ENCODE measurements at regions not wholly inside any gene's neighbourhood (a gene's known extent, or its start where the extent isn't known, plus 50 kb on each side); places are given as distances from the start of the nearest gene placed in this dataset.

- no peaks in the 10 kb centered on the region for H3K9me3 ChIP-seq
- no peaks in the 10 kb centered on the region for H3K36me3 ChIP-seq
- H3K27ac ChIP-seq = no peak overlapping the region
- intact Hi-C loops (cut with DNase I) = no loop called here
- TF ChIP-seq, protein P1, sequence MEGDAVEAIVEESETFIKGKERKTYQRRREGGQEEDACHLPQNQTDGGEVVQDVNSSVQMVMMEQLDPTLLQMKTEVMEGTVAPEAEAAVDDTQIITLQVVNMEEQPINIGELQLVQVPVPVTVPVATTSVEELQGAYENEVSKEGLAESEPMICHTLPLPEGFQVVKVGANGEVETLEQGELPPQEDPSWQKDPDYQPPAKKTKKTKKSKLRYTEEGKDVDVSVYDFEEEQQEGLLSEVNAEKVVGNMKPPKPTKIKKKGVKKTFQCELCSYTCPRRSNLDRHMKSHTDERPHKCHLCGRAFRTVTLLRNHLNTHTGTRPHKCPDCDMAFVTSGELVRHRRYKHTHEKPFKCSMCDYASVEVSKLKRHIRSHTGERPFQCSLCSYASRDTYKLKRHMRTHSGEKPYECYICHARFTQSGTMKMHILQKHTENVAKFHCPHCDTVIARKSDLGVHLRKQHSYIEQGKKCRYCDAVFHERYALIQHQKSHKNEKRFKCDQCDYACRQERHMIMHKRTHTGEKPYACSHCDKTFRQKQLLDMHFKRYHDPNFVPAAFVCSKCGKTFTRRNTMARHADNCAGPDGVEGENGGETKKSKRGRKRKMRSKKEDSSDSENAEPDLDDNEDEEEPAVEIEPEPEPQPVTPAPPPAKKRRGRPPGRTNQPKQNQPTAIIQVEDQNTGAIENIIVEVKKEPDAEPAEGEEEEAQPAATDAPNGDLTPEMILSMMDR (IDR thresholded peaks at IDR 0.05) = no peak
- TF ChIP-seq POLR2A (IDR thresholded peaks at IDR 0.05) (no peak), EP300 (IDR thresholded peaks at IDR 0.05) (no peak), POLR2AphosphoS5 (IDR thresholded peaks at IDR 0.05) (no peak)
- no peak for DNase-seq
- H3K27me3 ChIP-seq = no peaks in the 10 kb centered on the region
- H3K4me3 ChIP-seq = no peak overlapping the region
- 49 to 54% methylated on average over 4 of the region's 4 CpGs for WGBS, 2 donors
- no peaks in the 10 kb centered on the region for H3K4me1 ChIP-seq
These were observed 662.2 kb upstream of the HS3ST5 start for GRCh38 chr6:115004982-115005381.

DNA sequence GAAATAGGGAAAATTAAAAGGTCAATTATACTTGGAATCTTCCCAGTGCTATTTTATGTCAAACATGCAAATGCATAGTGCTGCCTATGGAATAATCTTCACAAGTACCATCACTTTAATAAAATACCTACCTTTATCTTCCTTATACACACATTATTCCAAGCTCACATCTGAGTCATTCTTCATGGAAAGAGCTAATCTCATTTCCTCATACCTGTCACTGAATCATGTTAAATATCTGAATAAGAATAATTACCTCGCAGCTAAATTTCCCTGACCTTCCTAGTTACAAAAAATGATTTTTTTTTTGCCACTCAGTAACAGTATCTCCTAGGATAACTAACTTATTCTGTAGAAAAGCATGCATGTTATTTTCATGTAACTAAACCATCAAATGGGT is 661.4 kb upstream of the HS3ST5 start:
- Histone ChIP-seq H3K9me3 (no peaks in the 10 kb centered on the region), H3K4me1 (no peaks in the 10 kb centered on the region), H3K4me3 (no peak overlapping the region), H3K27me3 (no peaks in the 10 kb centered on the region), H3K36me3 (no peaks in the 10 kb centered on the region), H3K27ac (no peak overlapping the region)
- 53 to 62% methylated on average over 1 of the region's 1 CpG for WGBS, 2 donors
- DNase-seq = no peak
- intact Hi-C loops (cut with DNase I) = no loop called here
- TF ChIP-seq, protein P1 (IDR thresholded peaks at IDR 0.05) = no peak
- TF ChIP-seq EP300 (IDR thresholded peaks at IDR 0.05) (no peak), POLR2AphosphoS5 (IDR thresholded peaks at IDR 0.05) (no peak), POLR2A (IDR thresholded peaks at IDR 0.05) (no peak)

DNA sequence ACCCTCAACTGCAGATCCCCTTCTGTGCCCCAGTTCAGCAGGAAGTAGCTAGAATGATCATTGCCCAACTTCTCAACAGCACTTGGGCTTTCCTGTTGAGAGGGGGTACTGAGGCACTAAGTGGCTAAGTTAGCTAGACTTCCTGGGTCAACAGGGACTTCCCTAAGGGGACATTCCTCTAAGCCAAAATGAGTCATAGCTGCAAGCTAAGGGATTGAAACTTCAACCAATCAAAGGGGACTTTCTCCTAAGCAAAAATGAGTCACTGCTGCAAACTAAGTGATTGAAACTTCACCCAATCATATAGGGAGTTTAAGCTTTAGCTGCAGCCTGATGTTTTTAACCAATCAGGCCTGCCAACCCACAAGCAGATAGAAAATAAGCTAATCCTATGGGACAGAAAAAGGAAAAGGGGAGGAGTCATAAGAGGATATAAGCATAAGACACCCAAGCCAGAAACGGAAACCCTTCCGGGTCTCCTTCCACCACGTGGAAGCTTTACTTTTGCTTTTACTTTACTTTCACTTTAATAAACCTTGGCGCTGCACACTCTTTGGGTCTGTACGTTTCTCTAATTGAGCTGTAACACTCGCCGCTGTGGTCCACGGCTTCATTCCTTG is 659.0 kb upstream of the HS3ST5 start:
- intact Hi-C loops (cut with DNase I) = no loop called here
- Histone ChIP-seq H3K27me3 (no peaks in the 10 kb centered on the region), H3K9me3 (no peaks in the 10 kb centered on the region), H3K36me3 (no peaks in the 10 kb centered on the region), H3K4me1 (no peaks in the 10 kb centered on the region), H3K4me3 (no peak overlapping the region), H3K27ac (no peak overlapping the region)
- WGBS, 2 donors = 89 to 90% methylated on average over 8 of the region's 8 CpGs
- TF ChIP-seq, protein P1 (IDR thresholded peaks at IDR 0.05) = no peak
- TF ChIP-seq POLR2AphosphoS5 (IDR thresholded peaks at IDR 0.05) = no peak
- TF ChIP-seq EP300 (IDR thresholded peaks at IDR 0.05) = no peak
- TF ChIP-seq POLR2A (IDR thresholded peaks at IDR 0.05) = no peak
- no peak for DNase-seq

DNA sequence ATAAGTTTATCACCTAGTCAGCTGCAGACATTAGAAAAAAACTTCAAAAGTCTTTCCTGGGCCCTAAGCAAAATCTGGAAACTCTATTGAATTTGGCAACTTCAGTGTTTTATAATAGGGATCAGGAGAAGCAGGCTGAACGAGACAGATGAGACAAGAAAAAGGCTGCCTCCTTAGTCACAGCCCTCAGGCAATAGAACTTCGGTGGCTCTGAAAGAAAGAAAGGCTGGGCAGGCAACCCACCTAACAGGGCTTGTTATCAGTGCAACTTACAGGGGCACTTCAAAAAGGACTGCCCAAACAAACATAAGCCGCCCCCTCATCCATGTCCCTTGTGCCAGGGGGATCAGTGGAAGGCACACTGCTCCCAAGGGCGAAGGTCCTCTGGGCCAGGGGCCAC is 657.9 kb upstream of the HS3ST5 start:
- H3K4me3 ChIP-seq = no peak overlapping the region
- no peak overlapping the region for H3K27ac ChIP-seq
- 77 to 84% methylated on average over 4 of the region's 4 CpGs for WGBS, 2 donors
- DNase-seq = no peak
- H3K9me3 ChIP-seq = no peaks in the 10 kb centered on the region
- no peaks in the 10 kb centered on the region for H3K27me3 ChIP-seq
- intact Hi-C loops (cut with DNase I) = no loop called here
- H3K4me1 ChIP-seq = no peaks in the 10 kb centered on the region
- H3K36me3 ChIP-seq = no peaks in the 10 kb centered on the region
- TF ChIP-seq POLR2A (IDR thresholded peaks at IDR 0.05) = no peak
- no peak for TF ChIP-seq POLR2AphosphoS5 (IDR thresholded peaks at IDR 0.05)
- TF ChIP-seq EP300 (IDR thresholded peaks at IDR 0.05) = no peak

GRCh38 chr6:114998492-114998891 is 655.7 kb upstream of the HS3ST5 start:
- no peak overlapping the region for H3K4me3 ChIP-seq
- DNase-seq = no peak
- no peak overlapping the region for H3K27ac ChIP-seq
- TF ChIP-seq EP300 (IDR thresholded peaks at IDR 0.05) (no peak), POLR2A (IDR thresholded peaks at IDR 0.05) (no peak), POLR2AphosphoS5 (IDR thresholded peaks at IDR 0.05) (no peak)
- TF ChIP-seq, protein P1 (IDR thresholded peaks at IDR 0.05) = no peak
- no peaks in the 10 kb centered on the region for H3K27me3 ChIP-seq
- 85% methylated on average over 8 of the region's 8 CpGs for WGBS, 2 donors
- H3K4me1 ChIP-seq = no peaks in the 10 kb centered on the region
- H3K9me3 ChIP-seq = no peaks in the 10 kb centered on the region
- intact Hi-C loops (cut with DNase I) = no loop called here
- no peaks in the 10 kb centered on the region for H3K36me3 ChIP-seq
